WTC11 (cell line): ENCODE measurements at regions not wholly inside any gene's neighbourhood (a gene's known extent, or its start where the extent isn't known, plus 50 kb on each side); places are given as distances from the start of the nearest gene placed in this dataset.

Experiments
- ATAC-seq: fragments of 200-7000 bp; cut with Tn5 transposase; 2 replicates; pipeline ENCODE4 v1.10.0; 2021; ENCODE audit warnings: mild to moderate bottlenecking, moderate library complexity
- CTCF ChIA-PET: fragments of 300-600 bp; sonication (Branson Sonifier 250); formaldehyde crosslinking; loops from one replicate; lab custom pipeline; 2021; ENCODE audit warnings: antibody characterized with exemption; lab: Charles Lee
- POLR2A ChIA-PET: fragments of 350-600 bp; sonication (Branson Sonifier 250); formaldehyde crosslinking; loops from one replicate; lab custom pipeline; 2021; ENCODE audit warnings: antibody characterized with exemption; lab: Charles Lee
- DNase-seq: peaks from one replicate; pipeline ENCODE4 v3.0.0; 2021; ENCODE audit warnings: low spot score
- H3K27ac Mint-ChIP-seq: 2 replicates; pipeline ENCODE4 v1.8.0; 2021; ENCODE audit warnings: mixed read lengths
- H3K27me3 Mint-ChIP-seq: 2 replicates; pipeline ENCODE4 v1.8.0; 2021; ENCODE audit warnings: low read depth, mild to moderate bottlenecking, moderate library complexity, mixed read lengths
- H3K36me3 Mint-ChIP-seq: 2 replicates; pipeline ENCODE4 v1.8.0; 2021; ENCODE audit warnings: mixed read lengths
- H3K4me1 Mint-ChIP-seq: 2 replicates; pipeline ENCODE4 v1.8.0; 2022; ENCODE audit warnings: mixed read lengths
- H3K4me3 Mint-ChIP-seq: 2 replicates; pipeline ENCODE4 v1.8.0; 2021; ENCODE audit warnings: mild to moderate bottlenecking, moderate library complexity, mixed read lengths
- H3K9me3 Mint-ChIP-seq: 2 replicates; pipeline ENCODE4 v1.8.0; 2021; ENCODE audit warnings: mixed read lengths
- ATF6 ChIP-seq: sonication (generic); formaldehyde crosslinking; IDR thresholded peaks from 2 replicates; pipeline ENCODE4 v1.8.1; 2023; ENCODE audit warnings: mild to moderate bottlenecking, missing genetic modification reagents
- CDX4 ChIP-seq: fragments of 250-450 bp; sonication (Bioruptor Pico); IDR thresholded peaks from 2 replicates; pipeline ENCODE4 v1.9.0; 2021; ENCODE audit warnings: moderate library complexity, mild to moderate bottlenecking, inconsistent platforms, borderline replicate concordance
- CREB1 ChIP-seq: sonication (generic); formaldehyde crosslinking; IDR thresholded peaks from 2 replicates; pipeline ENCODE4 v1.8.0; 2023; ENCODE audit warnings: mild to moderate bottlenecking, missing genetic modification reagents
- E2F4 ChIP-seq: sonication (generic); formaldehyde crosslinking; IDR thresholded peaks from 2 replicates; pipeline ENCODE4 v1.8.1; 2022; ENCODE audit warnings: low read depth, mild to moderate bottlenecking, moderate library complexity, missing genetic modification reagents, borderline replicate concordance
- ELF4 ChIP-seq: sonication (generic); formaldehyde crosslinking; IDR thresholded peaks from 2 replicates; pipeline ENCODE4 v1.8.1; 2022; ENCODE audit warnings: low read depth, mild to moderate bottlenecking, moderate library complexity, missing genetic modification reagents
- FOXP4 ChIP-seq: sonication (generic); formaldehyde crosslinking; IDR thresholded peaks from 2 replicates; pipeline ENCODE4 v1.8.0; 2022; ENCODE audit warnings: mild to moderate bottlenecking, missing genetic modification reagents
- IRF1 ChIP-seq: sonication (generic); formaldehyde crosslinking; IDR thresholded peaks from 2 replicates; pipeline ENCODE4 v1.8.0; 2023; ENCODE audit warnings: missing genetic modification reagents
- JUN ChIP-seq: sonication (generic); formaldehyde crosslinking; IDR thresholded peaks from 2 replicates; pipeline ENCODE4 v1.8.0; 2023; ENCODE audit warnings: mild to moderate bottlenecking, missing genetic modification reagents
- MAX ChIP-seq: sonication (generic); formaldehyde crosslinking; IDR thresholded peaks from 2 replicates; pipeline ENCODE4 v1.8.0; 2022; ENCODE audit warnings: mild to moderate bottlenecking, missing genetic modification reagents
- MXD4 ChIP-seq: fragments of 250-450 bp; sonication (Bioruptor Pico); IDR thresholded peaks from 2 replicates; pipeline ENCODE4 v1.8.0; 2021; ENCODE audit warnings: mild to moderate bottlenecking, moderate library complexity, borderline replicate concordance
- NR3C1 ChIP-seq: sonication (generic); formaldehyde crosslinking; conservative IDR thresholded peaks from 2 replicates; pipeline ENCODE4 v1.8.1; 2023; ENCODE audit warnings: low read depth, mild to moderate bottlenecking, missing genetic modification reagents
- OVOL2 ChIP-seq: fragments of 250-450 bp; sonication (Bioruptor Pico); IDR thresholded peaks from 2 replicates; pipeline ENCODE4 v1.9.0; 2021; ENCODE audit warnings: mild to moderate bottlenecking, borderline replicate concordance
- PRRX2 ChIP-seq: fragments of 250-450 bp; sonication (Bioruptor Pico); IDR thresholded peaks from 2 replicates; pipeline ENCODE4 v1.8.0; 2021; ENCODE audit warnings: mild to moderate bottlenecking
- RELA ChIP-seq: sonication (generic); formaldehyde crosslinking; IDR thresholded peaks from 2 replicates; pipeline ENCODE4 v1.8.1; 2022; ENCODE audit warnings: missing genetic modification reagents, mild to moderate bottlenecking, borderline replicate concordance
- SMAD3 ChIP-seq: sonication (generic); formaldehyde crosslinking; IDR thresholded peaks from 2 replicates; pipeline ENCODE4 v1.8.0; 2022; ENCODE audit warnings: missing genetic modification reagents, mild to moderate bottlenecking, borderline replicate concordance
- TEAD4 ChIP-seq: sonication (generic); formaldehyde crosslinking; IDR thresholded peaks from 2 replicates; pipeline ENCODE4 v1.8.0; 2022; ENCODE audit warnings: mild to moderate bottlenecking, missing genetic modification reagents
- USF2 ChIP-seq: sonication (generic); formaldehyde crosslinking; IDR thresholded peaks from 2 replicates; pipeline ENCODE4 v1.8.1; 2023; ENCODE audit warnings: mild to moderate bottlenecking, missing genetic modification reagents, moderate library complexity
- ZNF219 ChIP-seq: sonication (generic); formaldehyde crosslinking; IDR thresholded peaks from 2 replicates; pipeline ENCODE4 v1.8.0; 2023; ENCODE audit warnings: missing genetic modification reagents, mild to moderate bottlenecking, borderline replicate concordance
- ZNF263 ChIP-seq: sonication (generic); formaldehyde crosslinking; IDR thresholded peaks from 2 replicates; pipeline ENCODE4 v1.8.1; 2022; ENCODE audit warnings: low read depth, mild to moderate bottlenecking, moderate library complexity, missing genetic modification reagents
- ZNF532 ChIP-seq: fragments of 250-450 bp; sonication (Bioruptor Pico); IDR thresholded peaks from 2 replicates; pipeline ENCODE4 v1.9.0; 2021; ENCODE audit warnings: mild to moderate bottlenecking, borderline replicate concordance
- ZSCAN18 ChIP-seq: fragments of 250-450 bp; sonication (Bioruptor Pico); IDR thresholded peaks from 2 replicates; pipeline ENCODE4 v2.1.2; 2022; ENCODE audit warnings: mild to moderate bottlenecking, moderate library complexity

- H3K27me3 Mint-ChIP-seq, result no peaks in the 10 kb centered on the region
- DNase-seq (no peak), ATAC-seq (no peak)
- TF ChIP-seq ZNF263 (CRISPR knock-in tag) (no peak), TEAD4 (CRISPR knock-in tag) (no peak), MAX (CRISPR knock-in tag) (no peak)
- no peaks in the 10 kb centered on the region for H3K9me3 Mint-ChIP-seq
- ChIA-PET CTCF (no interaction called here), POLR2A (no interaction called here)
- peaks cover 7% of the 10 kb centered on the region for H3K4me1 Mint-ChIP-seq
- H3K36me3 Mint-ChIP-seq, result no peaks in the 10 kb centered on the region
- H3K27ac Mint-ChIP-seq, result no peak overlapping the region
- no peak overlapping the region for H3K4me3 Mint-ChIP-seq
Observed at GRCh38 chrX:82058728-82059127, 856.8 kb downstream of the SH3BGRL start.

- no peak overlapping the region for H3K27ac Mint-ChIP-seq
- H3K27me3 Mint-ChIP-seq, result no peaks in the 10 kb centered on the region
- POLR2A ChIA-PET, result no interaction called here
- H3K9me3 Mint-ChIP-seq, result peaks cover 6% of the 10 kb centered on the region; the same call in 1 of the 2 replicates
- DNase-seq, result no peak
- ATAC-seq, result no peak
- TF ChIP-seq USF2 (CRISPR knock-in tag) (no peak), ZSCAN18 (CRISPR knock-in tag) (no peak), E2F4 (CRISPR knock-in tag) (no peak), ZNF532 (CRISPR knock-in tag) (no peak), PRRX2 (CRISPR knock-in tag) (no peak), IRF1 (CRISPR knock-in tag) (no peak), CDX4 (no peak), CREB1 (no peak), RELA (CRISPR knock-in tag) (no peak), SMAD3 (no peak), MXD4 (CRISPR knock-in tag) (no peak), NR3C1 (no peak), ATF6 (no peak), ZNF219 (CRISPR knock-in tag) (no peak), ZNF263 (CRISPR knock-in tag) (no peak), ELF4 (CRISPR knock-in tag) (no peak), FOXP4 (no peak), OVOL2 (CRISPR knock-in tag) (no peak), JUN (CRISPR knock-in tag) (no peak)
- CTCF ChIA-PET, result no interaction called here
- no peaks in the 10 kb centered on the region for H3K36me3 Mint-ChIP-seq
- H3K4me1 Mint-ChIP-seq, result no peaks in the 10 kb centered on the region
- no peak overlapping the region for H3K4me3 Mint-ChIP-seq
Observed at GRCh38 chrX:82070948-82071347, 869.0 kb downstream of the SH3BGRL start.
